ENCODE measurements at regions not wholly inside any gene's neighbourhood (a gene's known extent, or its start where the extent isn't known, plus 50 kb on each side); places are given as distances from the start of the nearest gene placed in this dataset.

DNA sequence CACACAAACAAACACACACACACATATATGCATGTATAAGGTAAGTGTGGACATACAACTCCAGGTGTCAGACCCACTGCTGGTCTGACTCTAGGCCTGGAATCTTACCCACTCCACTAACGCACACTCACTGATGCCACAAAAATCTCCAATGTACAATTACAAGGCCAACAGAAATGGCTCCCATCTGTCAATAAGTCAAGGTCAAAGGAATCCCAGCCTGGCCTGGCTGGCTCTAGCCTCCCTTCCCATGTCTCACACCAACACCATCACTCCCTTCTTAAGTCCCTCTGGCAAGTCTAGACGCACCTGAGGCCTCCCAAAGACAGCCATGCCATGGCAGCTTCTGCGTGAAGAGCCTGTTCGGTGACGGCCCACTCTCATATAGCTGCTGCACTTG lies 99.2 kb upstream of the CDYL2 start:
- H3K9ac ChIP-seq (ENCODE audit: extremely low read depth, insufficient read length, low read length), result no peak overlapping the region
- Mint-ChIP-seq H3K9me3 (no peaks in the 10 kb centered on the region), H3K4me3 (no peak overlapping the region), H3K27me3 (ENCODE audit: low read depth) (no peaks in the 10 kb centered on the region; the same call in 1 of the 2 replicates), H3K27ac (no peak overlapping the region), H3K4me1 (no peaks in the 10 kb centered on the region), H3K36me3 (ENCODE audit: insufficient read depth in 1 of 3, low read depth in 3 of 3) (no peaks in the 10 kb centered on the region)
- H3K27me3 ChIP-seq (ENCODE audit: insufficient read depth, low read length), result no peaks in the 10 kb centered on the region
- H3K4me1 ChIP-seq (ENCODE audit: insufficient read depth, low read length), result no peaks in the 10 kb centered on the region
- H3K14ac ChIP-seq (ENCODE audit: insufficient read depth, low read length), result no peak overlapping the region
- H3K4me2 ChIP-seq (ENCODE audit: insufficient read depth, insufficient read length, low read length), result no peak overlapping the region
- no peak overlapping the region for H3T11ph ChIP-seq (ENCODE audit: low read length)
- no peak overlapping the region for H3K18ac ChIP-seq (ENCODE audit: insufficient read length, low read depth, low read length)
- no peak overlapping the region for H2AFZ ChIP-seq (ENCODE audit: low read length)
- no peak overlapping the region for H2BK12ac ChIP-seq (ENCODE audit: insufficient read length, low read depth, low read length)
- H3K23ac ChIP-seq (ENCODE audit: insufficient read length, low read depth, low read length), result no peak overlapping the region
- H4K8ac ChIP-seq (replicated peaks; ENCODE audit: insufficient read length, low read depth, low read length), result no peak overlapping the region
- no peaks in the 10 kb centered on the region for H3K9me3 ChIP-seq (ENCODE audit: control insufficient read depth, low read depth, low read length)
- no peak overlapping the region for H3K27ac ChIP-seq (ENCODE audit: insufficient read length, low read depth, low read length)
- DNase-seq, result no peak
- no peaks in the 10 kb centered on the region for H3K23me2 ChIP-seq (ENCODE audit: insufficient read length, low read depth, low read length, poor library complexity, severe bottlenecking)
- H2BK5ac ChIP-seq (ENCODE audit: insufficient read length, low read length), result peak overlapping the region; percentile 23
- no peaks in the 10 kb centered on the region for H3K79me2 ChIP-seq (ENCODE audit: insufficient read depth, low read length)
- H2BK120ac ChIP-seq (ENCODE audit: low read depth, low read length, poor library complexity, severe bottlenecking), result no peak overlapping the region
- H2BK20ac ChIP-seq (ENCODE audit: low read depth, low read length, poor library complexity, severe bottlenecking), result no peak overlapping the region
- no peak overlapping the region for H2AK5ac ChIP-seq (ENCODE audit: insufficient read length, low read length)
- WGBS (ENCODE audit: extremely low coverage, insufficient read length, low lambda C conversion rate), result no CpG with 5 or more reads among the region's 5 CpGs
- no peak overlapping the region for H3K56ac ChIP-seq (ENCODE audit: insufficient read length, low read depth, low read length)
- no peak overlapping the region for H4K91ac ChIP-seq (ENCODE audit: insufficient read length, low read depth, low read length)
- TF ChIP-seq CTCF (conservative IDR thresholded peaks at IDR 0.05), result no peak
- H4K5ac ChIP-seq (ENCODE audit: insufficient read length, low read depth, low read length), result no peak overlapping the region
- H3K79me1 ChIP-seq (ENCODE audit: insufficient read depth, low read depth, low read length, poor library complexity, severe bottlenecking), result no peaks in the 10 kb centered on the region
- H4K20me1 ChIP-seq (ENCODE audit: control insufficient read depth, insufficient read depth, insufficient read length), result no peaks in the 10 kb centered on the region
- no peak overlapping the region for H3K4ac ChIP-seq (ENCODE audit: low read depth, low read length)
- H2BK15ac ChIP-seq (ENCODE audit: low read depth, low read length), result no peak overlapping the region
